ENCODE measurements at regions not wholly inside any gene's neighbourhood (a gene's known extent, or its start where the extent isn't known, plus 50 kb on each side); places are given as distances from the start of the nearest gene placed in this dataset.
A peak's percentile ranks its signal among the peaks of the same experiment; 100 is the strongest.

GRCh38 chr5:125481506-125482465 is 735.3 kb upstream of the ZNF608 start:
- H3K4me3 ChIP-seq (ENCODE audit: low read depth, poor library complexity, severe bottlenecking) = no peak overlapping the region
- 35 to 40% methylated on average over 7 of the region's 7 CpGs for WGBS, 2 donors
- DNase-seq (ENCODE audit: low spot score in 2 of 2) = no peak
- intact Hi-C loops (cut with DNase I; ENCODE audit: low total_unique reads) = no loop called here
- no peak for TF ChIP-seq POLR2A (IDR thresholded peaks at IDR 0.05)
- TF ChIP-seq, protein P1, sequence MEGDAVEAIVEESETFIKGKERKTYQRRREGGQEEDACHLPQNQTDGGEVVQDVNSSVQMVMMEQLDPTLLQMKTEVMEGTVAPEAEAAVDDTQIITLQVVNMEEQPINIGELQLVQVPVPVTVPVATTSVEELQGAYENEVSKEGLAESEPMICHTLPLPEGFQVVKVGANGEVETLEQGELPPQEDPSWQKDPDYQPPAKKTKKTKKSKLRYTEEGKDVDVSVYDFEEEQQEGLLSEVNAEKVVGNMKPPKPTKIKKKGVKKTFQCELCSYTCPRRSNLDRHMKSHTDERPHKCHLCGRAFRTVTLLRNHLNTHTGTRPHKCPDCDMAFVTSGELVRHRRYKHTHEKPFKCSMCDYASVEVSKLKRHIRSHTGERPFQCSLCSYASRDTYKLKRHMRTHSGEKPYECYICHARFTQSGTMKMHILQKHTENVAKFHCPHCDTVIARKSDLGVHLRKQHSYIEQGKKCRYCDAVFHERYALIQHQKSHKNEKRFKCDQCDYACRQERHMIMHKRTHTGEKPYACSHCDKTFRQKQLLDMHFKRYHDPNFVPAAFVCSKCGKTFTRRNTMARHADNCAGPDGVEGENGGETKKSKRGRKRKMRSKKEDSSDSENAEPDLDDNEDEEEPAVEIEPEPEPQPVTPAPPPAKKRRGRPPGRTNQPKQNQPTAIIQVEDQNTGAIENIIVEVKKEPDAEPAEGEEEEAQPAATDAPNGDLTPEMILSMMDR (IDR thresholded peaks at IDR 0.05) = no peak

- 90 to 96% methylated on average over 1 of the region's 1 CpG for WGBS, 2 donors
- no peak overlapping the region for H3K4me3 ChIP-seq (ENCODE audit: low read depth, poor library complexity, severe bottlenecking)
- intact Hi-C loops (cut with DNase I; ENCODE audit: low total_unique reads) = no loop called here
- no peak for DNase-seq (ENCODE audit: low spot score in 2 of 2)
- TF ChIP-seq, protein P1 (IDR thresholded peaks at IDR 0.05) = no peak
- TF ChIP-seq POLR2A (IDR thresholded peaks at IDR 0.05) = no peak
Observed at GRCh38 chr5:125483609-125484008, 737.2 kb upstream of the ZNF608 start.

- peak in 1 of 2 donors; percentile 46 for DNase-seq (ENCODE audit: low spot score in 2 of 2)
- intact Hi-C loops (cut with DNase I; ENCODE audit: low total_unique reads) = no loop called here
- WGBS, 2 donors = 2 to 13% methylated on average over 3 of the region's 3 CpGs
- no peak overlapping the region for H3K4me3 ChIP-seq (ENCODE audit: low read depth, poor library complexity, severe bottlenecking)
- no peak for TF ChIP-seq POLR2A (IDR thresholded peaks at IDR 0.05)
- TF ChIP-seq, protein P1 (IDR thresholded peaks at IDR 0.05) = no peak
Observed at GRCh38 chr5:125484272-125484741, 737.9 kb upstream of the ZNF608 start.

GRCh38 chr5:125484742-125485641 is 738.6 kb upstream of the ZNF608 start:
- TF ChIP-seq, protein P1 (IDR thresholded peaks at IDR 0.05) = no peak
- no peak for TF ChIP-seq POLR2A (IDR thresholded peaks at IDR 0.05)
- DNase-seq (ENCODE audit: low spot score in 2 of 2) = peak; percentile 77 to 86
- WGBS, 2 donors = 9 to 11% methylated on average over 10 of the region's 10 CpGs
- H3K4me3 ChIP-seq (ENCODE audit: low read depth, poor library complexity, severe bottlenecking) = no peak overlapping the region
- intact Hi-C loops (cut with DNase I; ENCODE audit: low total_unique reads) = no loop called here

DNA sequence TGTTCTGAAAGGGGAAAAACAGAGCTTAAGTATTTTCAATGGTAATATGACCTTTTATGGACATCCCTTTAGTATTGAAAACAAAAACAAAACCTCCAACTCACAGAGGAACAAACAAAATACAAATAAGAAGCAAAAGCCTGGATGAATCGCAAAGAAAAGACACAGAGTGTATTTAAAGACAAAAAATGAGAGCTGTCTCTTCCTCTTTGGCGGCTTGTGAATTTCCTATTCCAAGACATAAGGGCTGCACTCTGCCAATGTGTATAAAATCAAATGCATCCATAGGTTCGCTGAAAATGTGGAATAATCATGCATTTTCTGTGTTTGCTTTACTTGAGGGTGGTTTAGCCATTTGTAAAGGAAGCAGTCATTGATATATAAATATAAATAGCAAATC is 739.3 kb upstream of the ZNF608 start:
- WGBS, 2 donors = 61 to 64% methylated on average over 3 of the region's 3 CpGs
- DNase-seq (ENCODE audit: low spot score in 2 of 2) = no peak
- no peak overlapping the region for H3K4me3 ChIP-seq (ENCODE audit: low read depth, poor library complexity, severe bottlenecking)
- TF ChIP-seq, protein P1 (IDR thresholded peaks at IDR 0.05) = no peak
- no peak for TF ChIP-seq POLR2A (IDR thresholded peaks at IDR 0.05)
- intact Hi-C loops (cut with DNase I; ENCODE audit: low total_unique reads) = no loop called here

All from lower leg skin (tissue), 4 donors.